H1 (cell line): ENCODE measurements at regions not wholly inside any gene's neighbourhood (a gene's known extent, or its start where the extent isn't known, plus 50 kb on each side); places are given as distances from the start of the nearest gene placed in this dataset.

Source experiments
- CTCF ChIA-PET: fragments of 300-600 bp; sonication (Branson Sonifier 250); formaldehyde crosslinking; loops from one replicate; lab custom pipeline; 2021; ENCODE audit not compliant: partially characterized antibody; lab: Charles Lee
- POLR2A ChIA-PET: fragments of 300-600 bp; sonication (Branson Sonifier 250); formaldehyde crosslinking; loops from one replicate; lab custom pipeline; 2021; ENCODE audit warnings: inconsistent platforms; ENCODE audit not compliant: partially characterized antibody; lab: Charles Lee
- DNase-seq, 2 experiments: peaks; one replicate each; pipeline versions ENCODE4 v3.0.0 to v3.0.0-alpha.2; 2010 to 2022; ENCODE audit warnings: low spot score in 2 of 2, low read depth in 1 of 2, mixed read lengths in 1 of 2
- FAIRE-seq: peaks from 2 replicates; lab custom pipeline; 2011; peaks lifted over from hg19 to GRCh38; lab: Jason Lieb, UNC
- H2AFZ ChIP-seq: 2 replicates; pipeline ENCODE4 v1.8.1; 2012; ENCODE audit warnings: low read length, inconsistent platforms
- H2AK5ac ChIP-seq: 2 replicates; pipeline ENCODE4 v1.6.1; 2013; ENCODE audit warnings: low read depth, low read length
- H2BK120ac ChIP-seq: replicated peaks from 2 replicates; pipeline ENCODE3; 2013; ENCODE audit warnings: low read depth, low read length, inconsistent platforms
- H2BK12ac ChIP-seq: 2 replicates; pipeline ENCODE4 v1.6.1; 2013; ENCODE audit warnings: low read depth, low read length
- H2BK15ac ChIP-seq: 2 replicates; pipeline ENCODE4 v1.6.1; 2013; ENCODE audit warnings: low read length
- H2BK20ac ChIP-seq: 2 replicates; pipeline ENCODE4 v1.6.1; 2013; ENCODE audit warnings: low read length
- H2BK5ac ChIP-seq: 2 replicates; pipeline ENCODE4 v1.6.1; 2013; ENCODE audit warnings: low read depth, low read length
- H3K14ac ChIP-seq: 2 replicates; pipeline ENCODE4 v1.6.1; 2013; ENCODE audit warnings: inconsistent platforms; ENCODE audit not compliant: insufficient read length
- H3K18ac ChIP-seq: 2 replicates; pipeline ENCODE4 v1.6.1; 2013; ENCODE audit warnings: low read length; ENCODE audit errors: extremely low read depth
- H3K23ac ChIP-seq: 2 replicates; pipeline ENCODE4 v1.6.1; 2013; ENCODE audit warnings: inconsistent platforms; ENCODE audit not compliant: insufficient read length
- H3K23me2 ChIP-seq: 2 replicates; pipeline ENCODE4 v1.6.1; 2013; ENCODE audit warnings: low read depth, low read length
- H3K27ac ChIP-seq: 2 replicates; pipeline ENCODE4 v1.6.1; 2011; ENCODE audit warnings: low read depth, low read length, inconsistent platforms
- H3K27me3 ChIP-seq, 4 experiments: replicated peaks in 1 of 4; 1 replicate in 1 of 4; 2 replicates in 3 of 4; pipeline versions ENCODE4 v1.6.1 to v1.8.1; 2011 to 2013; ENCODE audit warnings: low read length in 3 of 4, mild to moderate bottlenecking in 3 of 4, inconsistent platforms in 2 of 4, mixed read lengths in 2 of 4, moderate library complexity in 1 of 4; ENCODE audit not compliant: control insufficient read depth in 3 of 4, insufficient read depth in 3 of 4; ENCODE audit errors: extremely low read depth in 1 of 4
- H3K36me3 ChIP-seq, 4 experiments: 2 replicates each; pipeline versions ENCODE4 v1.6.1 to v1.8.1; 2011 to 2013; ENCODE audit warnings: mild to moderate bottlenecking in 4 of 4, low read length in 3 of 4, moderate library complexity in 2 of 4, control low read depth in 1 of 4, inconsistent platforms in 1 of 4; ENCODE audit not compliant: insufficient read depth in 4 of 4, control insufficient read depth in 2 of 4
- H3K4ac ChIP-seq: replicated peaks from 2 replicates; pipeline ENCODE3; 2013; ENCODE audit warnings: low read length, low read depth, mixed read lengths, inconsistent platforms; ENCODE audit not compliant: insufficient read length
- H3K4me1 ChIP-seq, 4 experiments: replicated peaks in 1 of 4; 1 replicate in 1 of 4; 2 replicates in 3 of 4; pipeline versions ENCODE4 v1.6.1 to v1.8.1; 2011 to 2013; ENCODE audit warnings: low read length in 3 of 4, inconsistent platforms in 2 of 4, mixed read lengths in 1 of 4; ENCODE audit not compliant: insufficient read depth in 4 of 4, control insufficient read depth in 3 of 4
- H3K4me2 ChIP-seq, 2 experiments: 2 replicates each; pipeline versions ENCODE4 v1.6.1 to v1.8.1; 2011 to 2013; ENCODE audit warnings: low read depth in 2 of 2, low read length in 2 of 2, control low read depth in 1 of 2, inconsistent platforms in 1 of 2, mild to moderate bottlenecking in 1 of 2; ENCODE audit not compliant: insufficient read depth in 1 of 2
- H3K4me3 ChIP-seq, 4 experiments: fragments of 200-600, 300-600 bp in 1 of 4; sonication (generic), shearing (Covaris generic), sonication (Bioruptor Twin) in 1 of 4; 2 replicates each; pipeline versions ENCODE4 v1.5.1 to v1.8.1; 2011 to 2016; ENCODE audit warnings: low read length in 4 of 4, low read depth in 3 of 4, control low read depth in 2 of 4, inconsistent platforms in 2 of 4, mild to moderate bottlenecking in 2 of 4, mixed read lengths in 1 of 4, moderate library complexity in 1 of 4; ENCODE audit not compliant: insufficient read depth in 2 of 4; ENCODE audit errors: extremely low read depth in 1 of 4
- H3K56ac ChIP-seq: replicated peaks from 2 replicates; pipeline ENCODE3; 2013; ENCODE audit warnings: low read depth, mild to moderate bottlenecking, mixed read lengths, low read length, inconsistent platforms; ENCODE audit not compliant: insufficient read length
- H3K79me1 ChIP-seq: 2 replicates; pipeline ENCODE4 v1.6.1; 2013; ENCODE audit warnings: low read depth, low read length, control low read depth
- H3K79me2 ChIP-seq, 2 experiments: 2 replicates each; pipeline versions ENCODE4 v1.6.1 to v1.8.1; 2012 to 2013; ENCODE audit warnings: low read length in 2 of 2, mild to moderate bottlenecking in 2 of 2, inconsistent platforms in 1 of 2; ENCODE audit not compliant: insufficient read depth in 2 of 2, control insufficient read depth in 1 of 2
- H3K9ac ChIP-seq, 4 experiments: replicated peaks in 1 of 4; 1 replicate in 1 of 4; 2 replicates in 3 of 4; pipeline versions ENCODE4 v1.6.1 to v1.8.1; 2011 to 2013; ENCODE audit warnings: low read depth in 3 of 4, low read length in 3 of 4, control low read depth in 2 of 4, mild to moderate bottlenecking in 2 of 4, moderate library complexity in 2 of 4, inconsistent platforms in 1 of 4; ENCODE audit errors: extremely low read depth in 1 of 4
- H3K9me3 ChIP-seq, 2 experiments: 2 replicates each; pipeline versions ENCODE4 v1.6.1 to v1.8.1; 2012 to 2013; ENCODE audit warnings: mild to moderate bottlenecking in 2 of 2, moderate library complexity in 2 of 2, control low read depth in 1 of 2, inconsistent platforms in 1 of 2, low read depth in 1 of 2, low read length in 1 of 2, mixed read lengths in 1 of 2; ENCODE audit not compliant: insufficient read depth in 2 of 2
- H4K20me1 ChIP-seq, 2 experiments: replicated peaks in 1 of 2; 2 replicates each; pipeline versions ENCODE3 to v1.8.1; 2011 to 2013; ENCODE audit warnings: inconsistent platforms in 2 of 2, low read length in 2 of 2, mild to moderate bottlenecking in 1 of 2; ENCODE audit not compliant: insufficient read depth in 2 of 2, control insufficient read depth in 1 of 2
- H4K5ac ChIP-seq: 2 replicates; pipeline ENCODE4 v1.6.1; 2013; ENCODE audit warnings: low read length, low read depth, mixed read lengths, inconsistent platforms; ENCODE audit not compliant: insufficient read length
- H4K8ac ChIP-seq: 2 replicates; pipeline ENCODE4 v1.8.0; 2013; ENCODE audit warnings: mild to moderate bottlenecking, moderate library complexity, low read length, inconsistent platforms; ENCODE audit not compliant: insufficient read depth; ENCODE audit errors: extremely low read depth
- H4K91ac ChIP-seq: replicated peaks from 2 replicates; pipeline ENCODE3; 2013; ENCODE audit warnings: low read length, mixed read lengths, inconsistent platforms; ENCODE audit not compliant: insufficient read length
- BRCA1 ChIP-seq: IDR thresholded peaks from 2 replicates; pipeline ENCODE4 v1.6.1; 2012; ENCODE audit warnings: low read depth, low read length, improper control_type of control experiment
- CTBP2 ChIP-seq: IDR thresholded peaks from 2 replicates; pipeline ENCODE4 v1.7.0; 2011; ENCODE audit warnings: borderline replicate concordance, mild to moderate bottlenecking, moderate library complexity, mixed read lengths, low read length; ENCODE audit not compliant: insufficient read depth, insufficient read length
- E2F6 ChIP-seq: IDR thresholded peaks from 2 replicates; pipeline ENCODE4 v1.6.1; 2012; ENCODE audit warnings: inconsistent platforms
- GABPA ChIP-seq: IDR thresholded peaks from 2 replicates; pipeline ENCODE4 v1.6.1; 2011; ENCODE audit warnings: mild to moderate bottlenecking, low read length, moderate library complexity, borderline replicate concordance; ENCODE audit not compliant: insufficient read depth
- JUN ChIP-seq: IDR thresholded peaks from 2 replicates; pipeline ENCODE4 v1.6.1; 2011; ENCODE audit warnings: low read depth, mild to moderate bottlenecking, improper control_type of control experiment, low read length
- POLR2A ChIP-seq, 2 experiments: IDR thresholded peaks; 1 replicate in 1 of 2; 2 replicates in 1 of 2; pipeline ENCODE4 v1.6.1; 2011; ENCODE audit warnings: low read depth in 2 of 2, low read length in 2 of 2, mild to moderate bottlenecking in 2 of 2; ENCODE audit errors: control extremely low read depth in 1 of 2
- RBBP5 ChIP-seq: IDR thresholded peaks from 2 replicates; pipeline ENCODE4 v1.7.1; 2012; ENCODE audit warnings: low read depth, mild to moderate bottlenecking, inconsistent platforms, low read length, moderate library complexity, borderline replicate concordance
- RXRA ChIP-seq: IDR thresholded peaks from 2 replicates; pipeline ENCODE4 v1.6.1; 2011; ENCODE audit warnings: low read depth, mild to moderate bottlenecking, low read length, moderate library complexity; ENCODE audit not compliant: insufficient read depth
- SIX5 ChIP-seq: IDR thresholded peaks from 2 replicates; pipeline ENCODE4 v1.6.1; 2011; ENCODE audit warnings: mild to moderate bottlenecking, low read depth, low read length
- SP2 ChIP-seq: IDR thresholded peaks from 2 replicates; pipeline ENCODE4 v1.6.1; 2012; ENCODE audit warnings: mild to moderate bottlenecking, low read length, inconsistent platforms
- TAF7 ChIP-seq: optimal IDR thresholded peaks from 2 replicates; pipeline ENCODE3; 2011; ENCODE audit warnings: low read depth, mild to moderate bottlenecking, inconsistent platforms, low read length, moderate library complexity, borderline replicate concordance
- YY1 ChIP-seq: IDR thresholded peaks from 2 replicates; pipeline ENCODE4 v1.6.1; 2011; ENCODE audit warnings: low read depth, mild to moderate bottlenecking, low read length
- WGBS, 2 experiments: shearing (Covaris generic) in 1 of 2; methylation state at CpG; one replicate each; pipeline versions ENCODE4 v1.1.6 to v1.1.7; 2013 to 2015; ENCODE audit warnings: low lambda C conversion rate in 2 of 2, mixed read lengths in 2 of 2, inconsistent platforms in 1 of 2, low coverage in 1 of 2, missing lambda C conversion rate in 1 of 2; ENCODE audit not compliant: insufficient replicate concordance in 2 of 2, insufficient coverage in 1 of 2, insufficient read length in 1 of 2; ENCODE audit errors: extremely low coverage in 1 of 2, missing lambda C conversion rate in 1 of 2; 5-methylcytosine and 5-hydroxymethylcytosine counted together

- Histone ChIP-seq H3K79me2 (no peaks in the 10 kb centered on the region), H3K56ac (no peak overlapping the region), H3K27me3 (no peaks in the 10 kb centered on the region), H3K36me3 (no peaks in the 10 kb centered on the region), H3K4me1 (peaks cover 0 to 2% (median 0%) of the 10 kb centered on the region in 4 experiments; a peak in 1 of 7 replicates), H2AK5ac (no peak overlapping the region), H4K5ac (no peak overlapping the region), H3K23me2 (no peaks in the 10 kb centered on the region), H2BK15ac (no peak overlapping the region), H3K18ac (no peak overlapping the region), H2BK5ac (no peak overlapping the region), H3K9me3 (no peaks in the 10 kb centered on the region), H4K8ac (no peak overlapping the region), H4K91ac (no peak overlapping the region), H3K14ac (no peak overlapping the region), H2AFZ (no peak overlapping the region), H2BK20ac (no peak overlapping the region), H3K4me2 (no peak overlapping the region), H2BK120ac (no peak overlapping the region), H3K4ac (no peak overlapping the region), H4K20me1 (no peaks in the 10 kb centered on the region), H3K79me1 (no peaks in the 10 kb centered on the region), H3K9ac (no peak overlapping the region), H3K4me3 (no peak overlapping the region), H3K27ac (no peak overlapping the region), H2BK12ac (no peak overlapping the region), H3K23ac (no peak overlapping the region)
- FAIRE-seq (no peak), DNase-seq (no peak)
- WGBS, 2 experiments: 94% methylated on average over 1 of the region's 1 CpG; no CpG with 5 or more reads in 1 of the 2 experiments
- ChIA-PET POLR2A (no interaction called here), CTCF (interaction anchor here (1.3 kb wide), 1 partner anchor 13 kb away, joined by 3 read pairs; no protein-coding TSS in a partner anchor)
- TF ChIP-seq RXRA: no peak
- no peak for TF ChIP-seq SP2
- no peak for TF ChIP-seq YY1
- no peak for TF ChIP-seq BRCA1
- no peak for TF ChIP-seq RBBP5
- no peak for TF ChIP-seq E2F6
- no peak for TF ChIP-seq JUN
- no peak for TF ChIP-seq GABPA
- TF ChIP-seq CTBP2: no peak
- TF ChIP-seq SIX5: no peak
- TF ChIP-seq POLR2A (IDR thresholded peaks at IDR 0.05; ENCODE audit: control extremely low read depth in 1 of 2, low read depth in 2 of 2, low read length in 2 of 2): no peak
- TF ChIP-seq TAF7: no peak
Observed at GRCh38 chr5:60519372-60519771, 180.6 kb downstream of the DEPDC1B start.
